HG03565 (cell line): ENCODE measurements at regions not wholly inside any gene's neighbourhood (a gene's known extent, or its start where the extent isn't known, plus 50 kb on each side); places are given as distances from the start of the nearest gene placed in this dataset.
"Not testable (repeated sequence)": the region's sequence is repeated elsewhere in the genome, so short reads cannot be mapped to it uniquely, and the experiment has no call there.

ENCODE experiments used
- ATAC-seq: cut with Tn5 transposase; IDR thresholded peaks from one replicate; pipeline ENCODE4 v1.9.1; 2021; ENCODE audit warnings: mild to moderate bottlenecking, moderate library complexity; ENCODE audit not compliant: unreplicated experiment

GRCh38 chr3:194860725-194861124, 175.0 kb downstream of the FAM43A start:
- ATAC-seq = no peak

DNA sequence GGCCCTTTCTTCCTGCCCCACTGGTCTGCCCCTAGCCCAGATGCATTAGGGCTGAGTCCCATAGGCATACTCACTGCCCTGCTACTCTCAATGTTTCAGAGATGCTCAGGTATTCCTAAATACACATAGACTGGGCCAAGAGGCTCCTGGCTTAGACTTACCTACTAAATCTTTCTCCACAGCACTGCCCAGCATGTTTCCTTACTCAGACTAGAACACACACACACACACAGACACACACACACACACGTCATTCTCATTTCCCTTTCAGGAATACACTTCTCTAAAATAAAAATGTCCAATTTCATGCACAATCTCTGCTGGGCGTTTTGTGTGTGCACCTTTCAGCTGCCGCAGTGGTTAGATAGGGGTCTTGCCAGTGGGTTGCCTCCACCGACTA, 175.7 kb downstream of the FAM43A start:
- no peak for ATAC-seq

- no peak for ATAC-seq
Observed at GRCh38 chr3:194865061-194865460, 179.4 kb downstream of the FAM43A start.

DNA sequence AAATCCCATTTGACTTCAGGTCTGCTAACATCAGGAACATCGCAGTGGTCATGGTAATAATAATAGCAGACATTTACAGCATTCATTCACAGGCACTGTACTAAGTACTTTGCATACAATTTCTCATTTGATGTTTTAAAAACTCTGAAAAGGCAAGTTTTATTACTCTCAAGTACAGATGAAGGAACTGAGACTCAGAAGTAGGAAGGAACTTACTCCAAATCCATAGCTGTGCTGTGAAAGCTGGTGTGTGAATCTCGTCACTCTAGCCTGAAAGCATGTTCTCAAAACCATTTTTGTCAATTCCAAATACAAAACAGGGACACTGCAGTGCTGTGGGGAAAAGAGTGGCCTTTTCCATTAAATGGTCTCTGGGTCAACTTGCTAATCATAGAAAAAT, 179.9 kb downstream of the FAM43A start:
- ATAC-seq = no peak

DNA sequence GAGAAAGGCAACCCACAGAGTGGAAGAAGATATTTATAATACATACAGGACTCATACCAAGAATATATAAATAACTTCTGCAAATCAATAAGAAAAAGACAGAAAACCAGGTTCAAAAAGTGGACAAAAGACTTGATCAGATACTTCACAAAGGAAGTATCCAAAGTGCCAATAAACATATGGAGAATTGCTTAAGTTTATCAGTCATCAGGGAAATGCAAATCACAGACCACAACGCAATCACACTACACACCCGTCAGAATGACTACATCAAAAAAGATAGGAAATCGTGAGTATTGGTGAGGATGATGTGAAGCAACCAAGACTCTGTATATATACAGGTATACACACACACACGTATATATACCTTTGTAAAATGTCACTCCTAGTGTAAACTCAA, 180.6 kb downstream of the FAM43A start:
- no peak for ATAC-seq

GRCh38 chr3:194867270-194867983, 181.7 kb downstream of the FAM43A start:
- ATAC-seq = no peak

GRCh38 chr3:194868831-194869230, 183.1 kb downstream of the FAM43A start:
- ATAC-seq = no peak

DNA sequence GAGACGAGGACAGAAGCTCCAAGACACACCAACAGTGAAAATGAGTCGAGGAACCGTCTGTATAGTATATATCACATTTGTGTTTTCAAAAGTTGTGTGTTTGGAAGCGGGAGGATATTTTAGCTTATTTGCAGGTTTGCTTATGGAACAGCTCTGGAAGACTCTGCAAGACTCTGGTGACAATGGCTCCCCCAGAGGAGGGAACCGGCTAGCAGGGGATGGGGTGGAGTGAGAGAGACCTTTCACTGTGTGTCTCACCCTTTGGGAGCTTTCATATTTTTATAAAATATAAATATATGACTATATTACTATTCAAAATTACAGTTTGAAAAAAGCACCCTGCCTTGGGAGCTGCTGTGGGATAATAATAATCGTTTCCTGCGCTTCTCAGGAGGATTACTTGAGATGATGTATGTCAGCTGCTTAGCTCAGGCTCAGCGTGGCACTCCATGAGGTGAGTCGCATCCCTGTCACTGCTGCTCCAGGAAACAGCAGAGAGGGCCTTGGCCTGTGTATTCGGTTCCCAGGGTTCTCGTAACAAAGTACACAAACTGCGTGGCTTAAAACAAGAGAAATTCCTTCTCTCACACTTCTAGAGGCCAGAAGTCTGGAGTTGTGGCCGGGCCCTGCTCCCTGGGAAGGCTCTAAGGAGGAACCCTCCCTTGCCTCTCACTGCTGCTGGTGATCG, 183.9 kb downstream of the FAM43A start:
- no peak for ATAC-seq

- ATAC-seq = no peak
Observed at GRCh38 chr3:194870394-194871110, 184.9 kb downstream of the FAM43A start.

DNA sequence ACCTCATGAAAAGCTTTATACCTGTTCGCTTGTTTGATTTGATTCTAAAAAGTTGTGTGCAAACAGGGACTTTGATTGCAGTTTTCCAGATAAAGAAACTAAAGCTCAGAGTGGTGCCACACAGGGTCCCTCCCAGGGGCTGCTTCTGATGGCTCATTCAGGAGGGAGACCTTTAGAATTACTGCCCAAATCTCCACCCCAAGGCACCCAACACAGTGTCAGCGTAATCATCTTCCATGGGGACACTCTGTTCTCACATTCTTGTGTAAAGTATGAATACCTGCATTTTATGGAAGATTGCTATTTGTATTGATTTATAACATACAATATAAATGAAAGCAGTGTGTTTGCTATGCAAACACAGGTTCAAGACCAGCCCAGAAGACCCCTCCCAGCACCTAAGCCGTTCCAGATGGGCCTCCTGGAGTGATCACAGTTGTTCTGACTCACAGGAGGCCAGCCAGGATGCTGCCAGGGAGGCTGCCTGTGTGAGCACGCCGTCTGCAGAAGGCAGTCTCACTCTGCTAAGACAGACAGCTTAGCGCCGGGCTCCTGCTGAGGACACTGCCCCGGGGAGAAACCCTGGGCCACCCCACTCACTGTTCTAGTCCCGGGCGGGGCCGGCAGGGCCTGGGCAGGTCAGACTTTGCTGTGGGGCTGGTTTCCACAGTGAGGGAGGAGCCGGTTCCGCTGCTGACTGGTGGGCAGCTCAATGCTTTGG, 185.6 kb downstream of the FAM43A start:
- no peak for ATAC-seq

DNA sequence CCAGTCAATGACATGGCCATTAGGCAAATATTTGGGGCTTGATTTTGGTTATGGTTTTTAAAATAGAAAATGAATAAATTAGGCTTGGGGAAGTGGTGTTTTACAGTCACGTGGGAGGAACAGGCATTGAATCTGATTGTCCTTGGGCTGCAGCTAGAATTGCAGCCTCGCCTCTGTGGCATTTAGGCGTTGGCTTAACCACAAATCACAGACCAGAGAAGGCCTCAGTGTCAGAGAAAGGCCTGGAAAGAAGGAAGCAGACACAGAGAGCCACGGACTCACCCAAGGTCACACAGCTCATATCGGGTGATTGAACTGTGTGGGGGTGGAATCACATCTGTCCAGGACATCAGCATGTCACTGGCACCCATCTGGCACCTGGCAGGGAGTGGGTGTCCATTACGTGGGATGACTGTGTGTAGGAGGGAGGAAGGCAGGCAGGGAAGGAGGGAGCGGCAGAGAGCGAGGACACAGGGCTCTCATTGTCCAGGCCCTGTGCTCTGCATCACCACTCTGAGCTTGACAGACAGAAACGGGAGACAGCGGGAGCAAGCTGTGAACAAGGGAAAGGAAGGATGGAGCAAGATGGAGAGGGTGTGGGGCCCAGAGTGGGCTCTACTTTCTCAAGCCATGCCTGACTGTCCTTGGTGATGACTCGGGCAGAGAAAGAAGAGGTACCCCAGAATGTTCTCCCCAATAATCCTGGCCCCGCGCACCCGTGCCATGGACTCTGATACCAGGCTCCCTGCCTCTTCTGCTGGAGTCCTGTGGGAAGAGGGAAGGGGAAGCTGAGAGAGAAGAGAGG, 186.4 kb downstream of the FAM43A start:
- ATAC-seq = no peak

GRCh38 chr3:194872669-194872977, 186.9 kb downstream of the FAM43A start:
- no peak for ATAC-seq

- ATAC-seq = not testable (repeated sequence)
Observed at GRCh38 chr3:194873474-194873873, 187.8 kb downstream of the FAM43A start.

GRCh38 chr3:194874206-194874605, 188.5 kb downstream of the FAM43A start:
- no peak for ATAC-seq

DNA sequence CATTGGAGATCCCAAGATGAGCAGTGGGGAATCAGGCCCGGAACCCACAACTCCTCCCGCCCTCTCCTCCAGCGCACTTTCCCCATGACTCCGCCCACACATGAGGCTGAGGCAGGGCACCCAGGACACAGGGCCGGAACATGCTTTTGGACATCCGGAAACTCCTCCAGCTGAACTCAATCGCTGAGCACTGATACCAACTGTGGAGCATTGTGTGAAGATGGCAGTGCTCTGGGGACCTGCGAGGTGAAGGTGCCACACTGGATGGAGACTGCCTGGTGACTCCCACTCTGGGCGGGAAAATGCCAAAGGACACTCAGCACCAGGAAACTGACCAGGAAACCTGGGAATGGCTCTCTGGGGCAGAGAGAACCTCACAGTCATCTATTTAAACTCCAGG, 189.1 kb downstream of the FAM43A start:
- no peak for ATAC-seq

GRCh38 chr3:194875581-194876402, 190.1 kb downstream of the FAM43A start:
- ATAC-seq = no peak

GRCh38 chr3:194876403-194877095, 190.9 kb downstream of the FAM43A start:
- ATAC-seq = no peak

- no peak for ATAC-seq
Observed at GRCh38 chr3:194877291-194878119, 191.8 kb downstream of the FAM43A start.
